ENCODE measurements at regions not wholly inside any gene's neighbourhood (a gene's known extent, or its start where the extent isn't known, plus 50 kb on each side); places are given as distances from the start of the nearest gene placed in this dataset.
"Not testable (repeated sequence)": the region's sequence is repeated elsewhere in the genome, so short reads cannot be mapped to it uniquely, and the experiment has no call there.

DNA sequence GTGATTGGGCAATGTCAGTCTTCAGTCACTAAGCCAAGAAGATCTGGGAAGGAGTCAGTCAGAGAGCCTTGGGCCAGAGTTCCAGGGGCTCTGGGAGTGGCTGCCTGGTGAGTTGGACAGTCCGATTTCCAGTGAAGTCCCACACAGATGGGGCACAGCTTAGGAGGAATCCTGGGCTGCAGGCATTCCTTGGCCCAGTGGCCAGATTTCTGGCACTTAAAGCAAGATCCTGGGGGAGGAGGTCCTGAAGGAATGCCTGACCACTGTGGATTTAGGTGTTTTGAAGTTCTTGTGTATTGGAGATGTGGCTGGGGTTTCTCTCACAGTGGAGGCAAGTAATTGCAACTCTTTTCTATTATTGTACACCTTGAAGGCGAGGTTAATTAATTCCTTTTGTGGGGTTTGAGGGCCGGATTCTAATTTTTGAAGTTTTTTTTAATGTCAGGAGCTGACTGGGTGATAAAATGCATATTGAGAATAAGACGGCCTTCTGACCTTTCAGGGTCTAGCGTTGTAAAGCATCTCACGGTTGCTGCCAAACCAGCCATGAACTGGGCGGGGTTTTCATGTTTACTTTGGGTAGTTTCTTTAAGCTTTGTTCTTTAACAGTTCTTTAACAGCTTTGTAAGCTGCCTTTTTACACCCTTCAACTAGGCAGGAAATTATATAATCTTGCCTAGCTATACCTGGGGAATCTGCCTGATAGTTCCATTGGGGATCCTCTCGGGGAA, 73.6 kb upstream of the SIRPG start:
- BruUV-seq (replicated peaks) = not testable (repeated sequence)

DNA sequence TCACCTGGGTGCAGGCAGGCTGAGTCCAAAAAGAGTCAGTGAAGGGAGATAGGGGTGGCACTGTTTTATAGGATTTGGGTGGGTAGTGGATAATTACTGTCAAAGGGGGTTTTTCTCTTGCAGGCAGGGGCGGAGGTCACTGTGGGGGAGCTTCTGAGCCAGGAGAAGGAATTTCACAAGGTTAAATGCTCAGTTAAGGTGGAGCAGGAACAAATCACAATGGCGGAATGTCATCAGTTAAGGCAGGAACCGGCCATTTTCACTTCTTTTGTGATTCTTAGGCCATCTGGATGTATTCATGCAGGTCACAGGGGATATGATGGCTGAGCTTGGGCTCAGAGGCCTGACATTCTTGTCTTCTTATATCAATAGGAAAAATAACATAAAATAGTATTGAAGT, 69.7 kb upstream of the SIRPG start:
- H3K9me3 ChIP-seq (ENCODE audit: low read length); H3K79me2 ChIP-seq (ENCODE audit: insufficient read depth, low read depth, low read length); H3K4me3 ChIP-seq (ENCODE audit: low read depth, low read length, poor library complexity, severe bottlenecking); H3K27ac ChIP-seq (ENCODE audit: low read depth, low read length, poor library complexity, severe bottlenecking); H2AFZ ChIP-seq (ENCODE audit: low read length); H3K4me2 ChIP-seq (ENCODE audit: low read length); H3K36me3 ChIP-seq (ENCODE audit: insufficient read depth, low read length); H3K9me2 ChIP-seq (ENCODE audit: insufficient read depth, low read length); H4K20me1 ChIP-seq (ENCODE audit: insufficient read depth, low read length); H3K4me1 ChIP-seq (ENCODE audit: insufficient read depth, low read length, poor library complexity, severe bottlenecking); intact Hi-C loops (cut with micrococcal nuclease; ENCODE audit: unreplicated experiment); CTCF ChIA-PET (ENCODE audit: unreplicated experiment); DNase-seq (ENCODE audit: low spot score); BruUV-seq (replicated peaks): not testable (repeated sequence)
- POLR2A ChIA-PET = interaction anchor here (0.6 kb wide), 1 partner anchor 1155 kb away, joined by 4 read pairs; no protein-coding TSS in a partner anchor

More for the DNA sequence above, 73.6 kb upstream of the SIRPG start:
- H3K4me3 ChIP-seq (ENCODE audit: low read depth, low read length, poor library complexity, severe bottlenecking); CTCF ChIA-PET (ENCODE audit: unreplicated experiment); H3K4me1 ChIP-seq (ENCODE audit: insufficient read depth, low read length, poor library complexity, severe bottlenecking); H4K20me1 ChIP-seq (ENCODE audit: insufficient read depth, low read length); H3K9me3 ChIP-seq (ENCODE audit: low read length); H3K36me3 ChIP-seq (ENCODE audit: insufficient read depth, low read length); H3K4me2 ChIP-seq (ENCODE audit: low read length); H3K79me2 ChIP-seq (ENCODE audit: insufficient read depth, low read depth, low read length); H2AFZ ChIP-seq (ENCODE audit: low read length); intact Hi-C loops (cut with micrococcal nuclease; ENCODE audit: unreplicated experiment); H3K9me2 ChIP-seq (ENCODE audit: insufficient read depth, low read length); DNase-seq (ENCODE audit: low spot score); H3K27ac ChIP-seq (ENCODE audit: low read depth, low read length, poor library complexity, severe bottlenecking): not testable (repeated sequence)
- POLR2A ChIA-PET = interaction anchor here (0.6 kb wide), 1 partner anchor 110 kb away, joined by 3 read pairs; no protein-coding TSS in a partner anchor

DNA sequence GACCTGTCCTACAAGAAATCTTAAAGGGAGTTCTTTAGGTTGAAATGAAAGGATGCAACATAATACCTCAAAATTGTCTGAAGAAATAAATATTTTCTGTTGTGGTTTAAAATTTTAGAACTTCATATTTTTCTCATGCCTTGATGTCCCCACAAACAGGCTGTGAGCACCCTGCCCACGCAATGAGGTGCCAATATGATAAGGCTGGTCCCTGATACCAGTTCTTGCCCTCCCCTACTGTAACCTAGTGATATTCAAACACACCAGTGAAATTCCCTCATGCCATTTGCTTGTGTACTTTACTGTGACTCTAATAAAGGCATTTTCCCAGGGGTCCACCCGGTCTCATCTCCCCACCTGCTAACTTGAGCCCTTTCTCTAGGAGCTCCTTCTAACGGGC, 67.3 kb upstream of the SIRPG start:
- Histone ChIP-seq H3K9me3 (ENCODE audit: low read length) (no peaks in the 10 kb centered on the region), H3K27ac (ENCODE audit: low read depth, low read length, poor library complexity, severe bottlenecking) (no peak overlapping the region), H3K4me3 (ENCODE audit: low read depth, low read length, poor library complexity, severe bottlenecking) (no peak overlapping the region), H3K4me2 (ENCODE audit: low read length) (no peak overlapping the region), H4K20me1 (ENCODE audit: insufficient read depth, low read length) (no peaks in the 10 kb centered on the region), H3K4me1 (ENCODE audit: insufficient read depth, low read length, poor library complexity, severe bottlenecking) (no peaks in the 10 kb centered on the region), H3K79me2 (ENCODE audit: insufficient read depth, low read depth, low read length) (no peaks in the 10 kb centered on the region), H2AFZ (ENCODE audit: low read length) (no peak overlapping the region), H3K36me3 (ENCODE audit: insufficient read depth, low read length) (no peaks in the 10 kb centered on the region), H3K9me2 (ENCODE audit: insufficient read depth, low read length) (no peaks in the 10 kb centered on the region)
- POLR2A ChIA-PET = no interaction called here
- intact Hi-C loops (cut with micrococcal nuclease; ENCODE audit: unreplicated experiment) = no loop called here
- BruUV-seq (replicated peaks) = no TSS peak
- CTCF ChIA-PET (ENCODE audit: unreplicated experiment) = no interaction called here
- TF ChIP-seq EZH2phosphoT487 (IDR thresholded peaks at IDR 0.05; ENCODE audit: borderline replicate concordance, low read depth, low read length) = no peak
- TF ChIP-seq, protein P1, sequence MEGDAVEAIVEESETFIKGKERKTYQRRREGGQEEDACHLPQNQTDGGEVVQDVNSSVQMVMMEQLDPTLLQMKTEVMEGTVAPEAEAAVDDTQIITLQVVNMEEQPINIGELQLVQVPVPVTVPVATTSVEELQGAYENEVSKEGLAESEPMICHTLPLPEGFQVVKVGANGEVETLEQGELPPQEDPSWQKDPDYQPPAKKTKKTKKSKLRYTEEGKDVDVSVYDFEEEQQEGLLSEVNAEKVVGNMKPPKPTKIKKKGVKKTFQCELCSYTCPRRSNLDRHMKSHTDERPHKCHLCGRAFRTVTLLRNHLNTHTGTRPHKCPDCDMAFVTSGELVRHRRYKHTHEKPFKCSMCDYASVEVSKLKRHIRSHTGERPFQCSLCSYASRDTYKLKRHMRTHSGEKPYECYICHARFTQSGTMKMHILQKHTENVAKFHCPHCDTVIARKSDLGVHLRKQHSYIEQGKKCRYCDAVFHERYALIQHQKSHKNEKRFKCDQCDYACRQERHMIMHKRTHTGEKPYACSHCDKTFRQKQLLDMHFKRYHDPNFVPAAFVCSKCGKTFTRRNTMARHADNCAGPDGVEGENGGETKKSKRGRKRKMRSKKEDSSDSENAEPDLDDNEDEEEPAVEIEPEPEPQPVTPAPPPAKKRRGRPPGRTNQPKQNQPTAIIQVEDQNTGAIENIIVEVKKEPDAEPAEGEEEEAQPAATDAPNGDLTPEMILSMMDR (conservative IDR thresholded peaks at IDR 0.05; ENCODE audit: low read length) = no peak
- no peak for DNase-seq (ENCODE audit: low spot score)
